CD14-positive monocyte (primary cell): ENCODE measurements at regions not wholly inside any gene's neighbourhood (a gene's known extent, or its start where the extent isn't known, plus 50 kb on each side); places are given as distances from the start of the nearest gene placed in this dataset.

ENCODE experiments used
- DNase-seq, 3 donors: peaks; one replicate each; pipeline ENCODE4 v3.0.0-alpha.2; 2011 to 2022
- H2AFZ ChIP-seq: 2 replicates; pipeline ENCODE4 v1.6.0; 2012; ENCODE audit warnings: mild to moderate bottlenecking, low read depth, low read length, inconsistent platforms; ENCODE audit not compliant: insufficient read depth, poor library complexity, severe bottlenecking
- H3K27ac ChIP-seq, 2 donors: 1 replicate in 1 of 2; 2 replicates in 1 of 2; pipeline ENCODE4 v1.5.1; 2012 to 2013; ENCODE audit warnings: low read length in 2 of 2, control low read depth in 1 of 2, inconsistent platforms in 1 of 2, low read depth in 1 of 2, mild to moderate bottlenecking in 1 of 2
- H3K27me3 ChIP-seq, 2 donors: one replicate each; pipeline versions ENCODE4 v1.6.0 to v1.6.1; 2011 to 2013; ENCODE audit warnings: low read length in 2 of 2; ENCODE audit not compliant: control insufficient read depth in 2 of 2, insufficient read depth in 2 of 2
- H3K36me3 ChIP-seq, 2 donors: replicated peaks in 1 of 2; 1 replicate in 1 of 2; 2 replicates in 1 of 2; pipeline versions ENCODE4 v1.5.1 to v1.6.1; 2012 to 2013; ENCODE audit warnings: low read length in 2 of 2, control low read depth in 1 of 2, inconsistent platforms in 1 of 2, mild to moderate bottlenecking in 1 of 2; ENCODE audit not compliant: insufficient read depth in 2 of 2, control insufficient read depth in 1 of 2
- H3K4me1 ChIP-seq, 2 donors: 1 replicate in 1 of 2; 2 replicates in 1 of 2; pipeline versions ENCODE4 v1.5.1 to v1.6.1; 2012 to 2013; ENCODE audit warnings: low read length in 2 of 2, control low read depth in 1 of 2, inconsistent platforms in 1 of 2, mild to moderate bottlenecking in 1 of 2, moderate library complexity in 1 of 2; ENCODE audit not compliant: insufficient read depth in 2 of 2, control insufficient read depth in 1 of 2
- H3K4me2 ChIP-seq: replicated peaks from 2 replicates; pipeline ENCODE3; 2012; ENCODE audit warnings: low read length, moderate library complexity, mild to moderate bottlenecking; ENCODE audit not compliant: poor library complexity, severe bottlenecking; ENCODE audit errors: extremely low read depth
- H3K4me3 ChIP-seq, 3 experiments: fragments of 200-600 bp in 1 of 3; sonication (generic) in 1 of 3; replicated peaks in 1 of 3; 1 replicate in 2 of 3; 2 replicates in 1 of 3; pipeline ENCODE4 v1.5.1; 2011 to 2013; ENCODE audit warnings: low read length in 3 of 3, mild to moderate bottlenecking in 3 of 3, control low read depth in 2 of 3, low read depth in 2 of 3, inconsistent platforms in 1 of 3, moderate library complexity in 1 of 3
- H3K79me2 ChIP-seq: 2 replicates; pipeline ENCODE4 v1.6.0; 2012; ENCODE audit warnings: mild to moderate bottlenecking, control low read depth, inconsistent platforms, low read length, moderate library complexity; ENCODE audit not compliant: insufficient read depth
- H3K9ac ChIP-seq: 2 replicates; pipeline ENCODE4 v1.6.0; 2017; ENCODE audit warnings: low read length, mild to moderate bottlenecking; ENCODE audit not compliant: insufficient read depth, poor library complexity, severe bottlenecking
- H3K9me3 ChIP-seq, 2 donors: replicated peaks in 1 of 2; 1 replicate in 1 of 2; 2 replicates in 1 of 2; pipeline versions ENCODE4 v1.5.1 to v1.6.1; 2012 to 2013; ENCODE audit warnings: low read length in 2 of 2, control low read depth in 1 of 2; ENCODE audit not compliant: control insufficient read depth in 1 of 2, insufficient read depth in 1 of 2
- H4K20me1 ChIP-seq: 2 replicates; pipeline ENCODE4 v1.6.0; 2012; ENCODE audit warnings: mild to moderate bottlenecking, low read length, control low read depth, moderate library complexity; ENCODE audit not compliant: insufficient read depth
- H3K27ac Mint-ChIP-seq, 7 donors: one replicate each; pipeline ENCODE4 v1.8.0; 2020; ENCODE audit warnings: mild to moderate bottlenecking in 7 of 7, mixed read lengths in 7 of 7, moderate library complexity in 6 of 7, inconsistent platforms in 2 of 7
- H3K27me3 Mint-ChIP-seq, 3 donors: one replicate each; pipeline ENCODE4 v1.8.0; 2021 to 2022; ENCODE audit warnings: low read depth in 3 of 3, mild to moderate bottlenecking in 3 of 3, mixed read lengths in 3 of 3, moderate library complexity in 3 of 3, inconsistent platforms in 1 of 3
- H3K36me3 Mint-ChIP-seq, 2 donors: one replicate each; pipeline ENCODE4 v1.8.0; 2020; ENCODE audit warnings: mixed read lengths in 2 of 2, inconsistent platforms in 1 of 2, mild to moderate bottlenecking in 1 of 2
- H3K4me1 Mint-ChIP-seq: one replicate; pipeline ENCODE4 v1.8.0; 2020; ENCODE audit warnings: mild to moderate bottlenecking, mixed read lengths
- H3K4me3 Mint-ChIP-seq, 2 donors: one replicate each; pipeline ENCODE4 v1.8.0; 2020; ENCODE audit warnings: mild to moderate bottlenecking in 2 of 2, mixed read lengths in 2 of 2, moderate library complexity in 1 of 2
- H3K9me3 Mint-ChIP-seq, 7 donors: one replicate each; pipeline ENCODE4 v1.8.0; 2020 to 2022; ENCODE audit warnings: mixed read lengths in 7 of 7, mild to moderate bottlenecking in 6 of 7, moderate library complexity in 6 of 7, inconsistent platforms in 2 of 7
- CTCF ChIP-seq: fragments of 200-600 bp; IDR thresholded peaks from one replicate; pipeline ENCODE4 v1.8.0; 2022; ENCODE audit warnings: antibody characterized with exemption, mild to moderate bottlenecking
- WGBS: methylation state at CpG from one replicate; pipeline ENCODE4 v1.1.5; 2013; ENCODE audit warnings: missing lambda C conversion rate; ENCODE audit not compliant: insufficient coverage; 5-methylcytosine and 5-hydroxymethylcytosine counted together
- intact Hi-C, 2 donors: fragments of 100-400 bp; cut with micrococcal nuclease; formaldehyde crosslinking; loops; one replicate each; pipeline versions ENCODE4 v1.15.0 to v1.15.1; 2023

- no peak for TF ChIP-seq CTCF
- Mint-ChIP-seq H3K4me3 (no peak overlapping the region), H3K4me1 (peaks cover 2% of the 10 kb centered on the region), H3K36me3 (no peaks in the 10 kb centered on the region), H3K27me3 (peaks cover 4 to 11% (median 11%) of the 10 kb centered on the region in 3 donors), H3K27ac (no peak overlapping the region), H3K9me3 (peaks cover 11 to 23% (median 15%) of the 10 kb centered on the region in 7 donors)
- no peaks in the 10 kb centered on the region for H3K79me2 ChIP-seq
- no peak for DNase-seq
- no peaks in the 10 kb centered on the region for H4K20me1 ChIP-seq
- no peak overlapping the region for H3K4me3 ChIP-seq
- no peaks in the 10 kb centered on the region for H3K36me3 ChIP-seq
- no peak overlapping the region for H3K4me2 ChIP-seq
- no peak overlapping the region for H2AFZ ChIP-seq
- peaks cover 16 to 18% of the 10 kb centered on the region in 2 donors for H3K9me3 ChIP-seq
- H3K9ac ChIP-seq: no peak overlapping the region
- H3K27ac ChIP-seq: no peak overlapping the region
- H3K27me3 ChIP-seq: no peaks in the 10 kb centered on the region
- intact Hi-C loops: no loop called here
- H3K4me1 ChIP-seq: no peaks in the 10 kb centered on the region
These were observed 93.3 kb upstream of the LINC01488 start for GRCh38 chr11:69388210-69388609.

GRCh38 chr11:69388661-69389060 lies 92.8 kb upstream of the LINC01488 start:
- intact Hi-C loops: no loop called here
- no peak overlapping the region for H3K4me2 ChIP-seq
- no peak for DNase-seq
- no peak for TF ChIP-seq CTCF
- Mint-ChIP-seq H3K9me3 (peaks cover 11 to 23% (median 15%) of the 10 kb centered on the region in 7 donors), H3K27me3 (peaks cover 4 to 11% (median 11%) of the 10 kb centered on the region in 3 donors), H3K4me1 (peaks cover 2% of the 10 kb centered on the region), H3K27ac (no peak overlapping the region), H3K36me3 (no peaks in the 10 kb centered on the region), H3K4me3 (no peak overlapping the region)
- H4K20me1 ChIP-seq: no peaks in the 10 kb centered on the region
- WGBS: no CpG with 5 or more reads among the region's 2 CpGs
- no peak overlapping the region for H3K27ac ChIP-seq
- no peaks in the 10 kb centered on the region for H3K27me3 ChIP-seq
- no peaks in the 10 kb centered on the region for H3K79me2 ChIP-seq
- no peaks in the 10 kb centered on the region for H3K36me3 ChIP-seq
- no peak overlapping the region for H3K4me3 ChIP-seq
- H3K4me1 ChIP-seq: no peaks in the 10 kb centered on the region
- no peak overlapping the region for H3K9ac ChIP-seq
- H3K9me3 ChIP-seq: peaks cover 16 to 18% of the 10 kb centered on the region in 2 donors
- no peak overlapping the region for H2AFZ ChIP-seq
